Mucosa of gallbladder (tissue), 1 donor: ENCODE measurements at regions not wholly inside any gene's neighbourhood (a gene's known extent, or its start where the extent isn't known, plus 50 kb on each side); places are given as distances from the start of the nearest gene placed in this dataset.
A peak's percentile ranks its signal among the peaks of the same experiment; 100 is the strongest.

Source experiments
- DNase-seq: peaks from one replicate; pipeline ENCODE4 v3.0.0-alpha.2; 2020; ENCODE audit warnings: low spot score
- donor health status: DM: no; HTN: no; CAD: no.

DNA sequence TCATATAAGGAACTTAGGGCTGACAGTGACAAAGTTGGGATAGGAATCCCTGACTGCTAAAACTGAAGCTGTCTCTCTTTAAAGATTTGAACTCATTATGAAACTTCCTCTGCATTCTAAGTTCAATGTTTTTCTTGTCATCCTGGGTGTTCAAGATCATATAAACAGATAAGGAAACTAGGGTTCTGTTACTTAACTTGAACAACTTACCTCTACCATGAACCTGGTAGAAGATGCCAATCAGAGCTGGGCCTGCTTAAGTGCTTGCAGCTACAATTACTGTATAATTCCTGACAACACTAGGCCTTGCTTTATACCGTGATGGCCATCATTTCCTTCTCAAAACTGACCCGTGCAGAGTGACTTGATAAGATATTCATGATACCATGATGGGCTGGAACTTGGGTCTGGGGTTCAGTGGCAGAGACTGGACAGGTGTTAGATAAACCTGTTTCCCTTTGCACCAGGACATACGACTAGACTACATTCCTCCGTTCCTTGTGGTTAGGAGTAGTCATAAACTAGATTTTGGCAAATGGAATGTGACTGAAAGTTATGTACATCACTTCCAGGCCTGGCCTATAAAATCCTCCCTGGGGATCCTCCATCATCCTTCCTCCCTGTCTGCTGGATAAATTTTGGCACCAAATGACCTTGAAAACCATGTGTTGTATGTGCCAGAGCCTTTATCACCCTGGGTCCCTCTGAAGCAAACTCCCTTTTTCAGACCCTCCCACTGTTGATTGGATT, 172.2 kb upstream of the PRICKLE1 start:
- DNase-seq: no peak

DNA sequence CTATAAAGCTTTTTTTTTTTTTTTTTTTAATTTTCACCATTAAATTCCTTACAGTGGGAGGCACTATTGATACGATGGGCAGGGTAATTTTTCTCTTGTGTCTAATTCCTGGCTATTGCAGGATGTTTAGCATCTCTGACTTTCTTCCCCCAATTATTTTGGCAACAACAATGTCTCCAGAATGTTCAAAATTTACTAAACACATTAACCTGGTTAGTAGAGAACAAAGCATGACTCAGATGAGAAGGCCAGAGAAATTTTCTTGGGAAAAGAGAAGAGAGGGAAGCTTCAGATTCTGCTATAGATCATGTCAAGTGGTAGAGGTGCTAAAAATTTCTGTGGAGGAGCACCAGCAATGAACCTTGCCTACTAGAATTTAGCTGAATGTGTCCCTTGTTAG, 171.5 kb upstream of the PRICKLE1 start:
- no peak for DNase-seq

DNA sequence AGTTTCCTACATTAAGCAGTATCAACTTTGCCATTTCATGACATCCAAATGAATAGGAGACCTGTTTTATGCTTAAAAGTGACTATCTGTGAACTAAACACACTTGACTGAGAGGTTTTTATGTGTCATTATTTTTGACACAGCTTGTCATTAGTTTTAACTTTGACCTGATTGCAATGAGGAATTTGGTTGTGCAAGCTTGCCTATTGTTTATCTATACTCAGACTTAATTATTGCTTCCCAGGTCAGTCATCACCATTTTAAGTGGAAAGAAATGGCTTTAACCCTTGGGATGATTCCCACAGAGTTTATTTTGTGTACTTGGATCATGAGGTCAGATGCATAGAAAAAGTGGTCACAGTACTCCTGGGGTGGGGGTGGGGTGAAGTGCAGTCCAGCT, 171.0 kb upstream of the PRICKLE1 start:
- DNase-seq: no peak

DNA sequence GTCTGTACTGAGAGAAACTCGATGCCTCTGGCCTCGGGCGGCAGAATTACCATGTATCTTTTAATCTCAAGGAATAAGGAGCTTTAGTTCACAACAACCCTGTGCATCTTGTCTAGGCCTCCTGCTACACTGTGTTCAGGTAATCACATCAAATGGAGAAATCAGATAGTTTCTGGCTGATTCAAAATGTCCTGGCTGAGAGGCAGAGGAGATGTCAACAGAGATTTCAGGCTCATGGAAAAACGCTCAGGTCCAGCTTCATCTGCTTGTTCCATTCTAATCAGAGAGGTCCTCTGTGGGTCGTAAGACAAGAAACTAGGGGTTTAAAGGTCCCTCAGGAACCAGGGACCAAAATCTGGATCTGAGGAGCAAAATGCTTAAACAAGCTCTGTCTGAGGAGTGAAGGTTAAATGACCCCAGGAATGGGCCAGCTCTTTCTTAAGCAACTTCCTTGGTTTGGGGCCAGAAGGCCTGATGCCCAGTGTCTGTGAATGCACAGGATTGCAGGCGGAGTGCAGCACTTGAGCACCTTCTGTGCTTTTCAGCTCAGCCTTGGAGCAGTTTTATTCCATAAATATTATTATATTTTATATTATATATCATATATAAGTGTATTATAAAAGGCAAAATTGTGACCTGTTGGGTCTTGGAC, 170.2 kb upstream of the PRICKLE1 start:
- DNase-seq: peak; percentile 70

DNA sequence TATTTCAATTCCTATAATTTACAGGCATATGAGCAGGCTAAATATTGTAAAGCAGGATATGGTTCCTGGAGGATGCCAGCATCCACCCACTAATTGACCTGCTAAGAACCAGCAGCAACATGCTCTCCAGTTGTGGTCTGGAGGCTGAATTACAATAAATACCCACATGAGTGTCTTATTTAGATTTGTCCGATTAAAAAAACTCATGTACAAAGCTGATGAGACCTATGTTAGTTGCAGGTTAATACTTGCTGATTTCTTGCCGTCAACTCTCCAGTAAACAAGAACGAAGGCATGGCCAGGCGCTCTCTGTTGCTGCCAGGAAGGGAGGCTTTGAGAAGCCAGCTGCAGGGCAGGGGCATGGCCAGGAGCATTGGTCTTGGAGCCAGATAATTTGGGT, 169.3 kb upstream of the PRICKLE1 start:
- no peak for DNase-seq

DNA sequence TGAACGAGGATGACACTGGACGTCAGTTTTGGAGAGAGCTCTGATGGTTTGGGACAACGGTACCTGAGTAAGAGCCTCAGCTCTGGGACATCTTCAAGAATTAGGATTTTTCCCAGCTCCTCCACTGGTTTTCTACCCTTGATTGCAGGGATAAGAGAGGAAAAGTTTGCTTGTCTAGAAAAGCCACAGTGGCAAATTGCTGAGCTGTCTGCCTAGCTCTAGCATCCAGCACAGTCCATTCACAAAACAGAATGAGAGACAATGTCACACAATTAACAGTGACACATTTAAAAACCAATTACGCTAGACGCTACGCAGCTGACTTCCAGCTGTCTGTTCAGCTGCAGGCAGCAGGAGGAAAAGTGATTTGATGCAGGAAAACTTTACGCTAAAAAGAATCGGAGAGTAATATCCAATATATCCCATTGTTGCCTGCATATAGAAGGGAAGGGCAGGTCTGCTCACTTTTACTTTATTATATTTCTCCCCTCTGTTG, 168.1 kb upstream of the PRICKLE1 start:
- no peak for DNase-seq

DNA sequence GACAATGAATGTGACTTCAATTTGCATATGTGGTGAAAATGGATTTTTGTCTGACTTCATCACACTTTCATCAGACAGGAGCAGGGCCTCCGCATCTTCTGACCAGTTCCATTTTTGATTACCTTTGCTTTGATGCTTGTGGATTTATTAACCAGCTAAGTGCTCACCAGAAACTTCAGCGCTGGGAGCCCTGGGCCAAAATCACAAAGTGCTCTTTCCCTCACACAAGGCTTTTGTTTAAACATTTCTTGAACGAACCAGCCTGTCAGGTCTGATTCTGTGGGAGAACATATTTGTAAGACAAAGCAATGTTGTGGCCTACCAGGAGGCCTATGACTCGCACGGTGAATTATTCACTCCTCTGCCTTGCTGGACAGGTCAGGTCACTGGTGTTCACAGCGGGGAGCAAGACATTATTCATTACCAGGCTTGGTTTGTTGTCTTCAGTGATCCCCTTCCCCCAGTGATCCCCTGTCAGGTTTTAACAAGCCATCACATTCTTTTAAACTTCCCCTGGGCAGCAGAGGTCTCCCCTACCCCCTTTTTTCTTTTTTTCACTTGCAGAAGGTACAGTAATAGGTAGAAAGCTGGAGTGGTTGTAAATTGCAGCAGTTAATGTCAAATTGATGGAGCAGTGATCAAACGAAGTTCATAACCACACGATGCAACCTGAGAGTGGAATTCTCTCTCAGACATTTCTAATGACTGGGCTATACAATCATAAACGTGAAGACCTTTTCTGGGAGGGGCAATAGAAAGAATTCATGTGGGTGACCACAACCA, 167.5 kb upstream of the PRICKLE1 start:
- peak; percentile 56 for DNase-seq

DNA sequence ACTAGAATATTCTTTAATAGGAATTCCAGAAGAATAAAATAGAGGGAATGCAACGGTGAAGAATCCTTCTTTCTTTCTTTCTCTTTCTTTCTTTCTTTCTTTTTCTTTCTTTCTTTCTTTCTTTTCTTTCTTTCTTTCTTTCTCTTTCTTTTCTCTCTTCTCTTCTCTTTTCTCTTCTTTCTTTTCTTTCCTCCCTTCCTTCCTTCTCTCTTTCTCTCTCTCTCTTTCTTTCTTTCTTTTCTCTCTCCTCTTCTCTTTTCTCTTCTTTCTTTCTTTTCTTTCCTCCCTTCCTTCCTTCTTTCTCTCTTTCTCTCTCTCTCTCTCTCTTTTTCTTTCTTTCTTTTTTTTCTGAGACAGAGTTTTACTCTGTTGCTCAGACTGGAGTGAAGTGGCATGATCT, 160.8 kb upstream of the PRICKLE1 start:
- DNase-seq: no peak

DNA sequence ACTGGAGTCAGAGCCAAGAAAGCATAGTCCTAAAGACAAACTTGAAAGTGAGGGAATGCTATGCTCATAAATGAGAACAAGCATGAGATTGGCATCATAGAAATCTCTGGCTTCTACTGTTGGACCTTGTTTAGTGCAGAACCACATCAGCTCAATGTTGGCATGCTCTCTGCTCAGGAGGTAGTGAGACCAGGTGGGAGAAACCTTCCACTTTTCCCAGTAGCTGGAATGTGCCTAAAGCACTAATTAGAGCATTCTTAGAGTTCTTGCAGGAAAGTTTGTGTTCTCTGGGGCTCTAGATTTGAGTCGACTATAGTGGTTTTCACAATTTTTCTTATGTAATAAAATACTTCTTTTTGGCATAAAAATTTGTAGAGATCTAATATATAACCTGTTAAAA, 159.7 kb upstream of the PRICKLE1 start:
- DNase-seq: no peak

DNA sequence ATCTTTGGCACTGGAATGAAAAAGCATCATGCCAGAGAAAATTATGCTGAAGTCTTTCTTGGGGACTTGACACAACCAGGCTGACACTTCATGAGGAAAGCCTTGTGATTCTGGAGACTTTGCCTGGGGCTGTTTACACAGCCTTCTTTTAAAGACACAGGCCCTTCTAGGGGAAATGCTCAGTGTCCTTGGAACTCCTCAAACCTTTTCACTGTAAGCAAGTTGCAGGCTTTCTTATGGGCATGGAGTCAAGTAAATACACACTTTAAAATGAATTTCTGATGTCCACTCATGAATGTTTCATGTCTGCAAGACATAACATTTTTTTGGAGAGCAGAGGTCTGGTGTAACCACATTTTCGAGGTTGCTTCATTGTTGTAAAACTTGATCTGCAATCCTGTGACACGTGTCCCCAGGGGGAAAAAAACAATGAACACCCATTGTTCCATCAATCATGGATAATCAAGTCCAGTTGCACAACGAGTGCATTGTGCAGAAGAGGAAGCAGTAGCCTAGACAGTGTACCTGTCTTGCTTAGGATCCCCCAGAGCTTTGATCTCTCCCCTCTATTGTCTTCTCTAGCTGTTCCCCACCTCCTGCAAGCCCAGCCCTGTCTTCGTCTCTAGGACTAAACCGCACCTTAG, 155.1 kb upstream of the PRICKLE1 start:
- DNase-seq: peak; percentile 21

DNA sequence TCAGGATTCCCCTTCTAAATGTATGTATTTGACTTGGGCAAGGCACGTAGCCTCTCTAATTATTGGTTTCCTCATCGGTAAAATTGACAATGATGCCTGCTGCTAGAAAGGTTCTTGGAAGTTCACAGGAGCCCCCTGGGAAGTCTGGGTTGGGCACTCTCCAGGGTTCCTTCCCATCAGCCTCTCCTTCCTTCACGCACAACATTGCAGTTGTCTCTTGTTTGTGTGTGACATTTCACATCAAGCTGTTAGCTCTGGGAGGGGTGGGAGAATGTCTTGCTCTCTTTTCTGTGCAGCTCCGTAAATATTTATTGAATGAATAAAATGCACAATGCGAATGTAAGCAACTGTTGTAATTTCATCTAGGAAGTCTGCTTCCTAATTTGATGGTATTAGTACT, 153.2 kb upstream of the PRICKLE1 start:
- DNase-seq: no peak

DNA sequence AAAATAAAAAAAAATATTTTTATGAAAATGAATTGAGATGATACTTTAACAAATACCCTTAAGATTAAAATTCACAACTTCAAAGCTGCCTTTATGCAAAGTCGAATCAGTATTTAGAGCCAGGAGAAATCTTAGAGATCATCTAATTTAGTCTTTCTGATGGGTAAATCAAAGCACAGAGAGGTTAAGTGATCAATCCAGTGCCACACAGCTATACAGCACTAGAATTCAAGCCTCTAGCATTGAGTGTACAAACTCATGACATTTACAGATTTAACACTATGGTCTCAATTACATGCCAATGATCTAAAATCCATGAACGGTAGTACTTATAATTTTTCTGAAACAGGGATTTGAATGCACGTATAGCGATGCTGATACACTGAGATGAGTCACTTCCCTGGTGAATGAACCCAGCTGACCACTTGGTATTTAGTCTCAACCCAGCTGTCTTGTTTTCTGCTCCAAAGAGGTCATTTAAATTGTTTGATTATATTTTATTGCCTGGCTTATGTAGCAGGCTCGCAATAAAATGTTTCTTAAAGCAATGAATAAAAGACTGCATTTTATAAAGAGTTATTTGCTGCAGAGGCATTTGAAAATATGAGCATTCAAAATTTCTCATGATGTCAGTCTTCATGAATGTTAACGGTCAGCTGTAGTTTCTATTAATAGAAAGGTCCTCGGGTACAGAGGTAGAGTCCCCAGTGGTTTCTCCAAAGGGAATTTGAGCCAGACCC, 152.4 kb upstream of the PRICKLE1 start:
- DNase-seq: no peak

DNA sequence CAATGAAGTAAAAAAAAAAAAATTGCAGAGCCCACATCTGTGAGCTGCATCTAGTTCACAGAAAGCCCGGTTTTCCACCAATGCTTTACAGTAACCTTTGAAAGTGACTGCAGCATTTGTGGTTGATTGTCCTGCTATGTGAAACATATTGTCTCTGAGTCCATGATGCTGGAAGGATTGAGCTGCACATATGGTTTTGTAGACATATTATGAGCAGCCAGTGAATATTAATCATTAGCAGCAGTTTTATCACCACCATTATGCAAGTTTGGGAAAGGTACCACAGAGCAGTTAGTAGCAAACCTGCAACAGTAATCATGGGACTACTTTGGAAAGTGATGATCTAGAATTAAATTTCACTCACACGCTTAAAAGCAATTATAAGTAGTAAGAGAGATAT, 151.5 kb upstream of the PRICKLE1 start:
- DNase-seq: no peak

DNA sequence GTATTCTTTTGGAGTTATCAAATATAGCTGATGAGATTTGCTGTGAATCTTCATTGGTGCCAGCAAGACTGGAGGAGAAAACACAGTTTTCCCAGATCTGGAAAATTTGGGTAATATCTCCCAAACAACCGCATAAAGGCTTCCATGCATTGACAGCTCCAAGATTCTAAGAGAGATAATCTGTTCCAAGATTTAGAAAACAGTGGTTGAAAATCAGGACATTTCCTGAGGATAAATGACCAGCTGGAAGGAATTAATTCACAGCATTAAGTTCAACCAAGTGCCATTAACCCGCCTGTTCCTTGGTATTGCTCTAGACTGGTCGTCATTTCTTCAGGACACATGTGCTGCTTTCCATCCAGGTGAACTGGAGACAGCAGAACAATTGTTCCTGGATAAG, 147.9 kb upstream of the PRICKLE1 start:
- DNase-seq: no peak

DNA sequence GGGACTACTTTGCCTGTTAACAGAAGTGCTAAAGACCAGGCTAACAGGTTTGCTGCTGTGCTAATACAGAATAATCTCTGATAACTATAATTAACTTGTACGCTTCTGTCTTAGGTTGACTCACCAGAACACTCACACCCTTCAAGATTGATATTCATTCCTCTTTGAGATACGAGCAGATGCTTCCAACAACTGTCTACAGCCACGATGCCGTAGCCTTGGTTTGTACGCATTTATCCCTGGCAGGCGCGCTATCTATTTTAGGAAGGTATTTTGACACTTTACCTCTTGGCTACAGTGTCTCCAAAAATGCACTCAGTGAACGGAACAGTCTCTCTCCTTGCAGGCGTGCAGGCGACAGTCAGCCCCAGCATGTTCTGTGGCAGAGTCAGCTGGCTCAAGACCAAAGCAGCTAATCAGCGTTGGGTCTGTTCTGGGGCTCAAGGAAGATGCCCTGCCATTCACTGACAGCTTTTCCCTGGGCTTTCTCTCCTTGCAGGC, 146.4 kb upstream of the PRICKLE1 start:
- DNase-seq: no peak

DNA sequence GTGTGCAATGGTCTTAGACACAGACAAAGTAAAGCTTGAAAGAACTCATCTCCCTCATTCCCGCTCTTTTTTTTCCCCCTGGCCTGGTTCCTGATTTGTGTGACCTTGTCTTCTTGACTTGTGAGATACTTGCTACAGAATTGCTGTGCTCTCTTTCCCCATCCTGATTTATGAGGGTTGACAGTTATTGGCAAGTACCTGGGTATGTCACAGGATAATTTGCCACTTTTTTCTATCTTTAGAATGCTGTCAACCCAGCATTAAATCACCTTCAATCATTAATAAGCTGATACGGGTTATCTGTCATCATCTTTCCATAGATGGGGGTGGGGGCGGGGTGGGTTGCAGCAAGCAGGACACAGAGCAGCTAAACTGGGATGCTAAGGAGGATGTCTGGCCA, 144.4 kb upstream of the PRICKLE1 start:
- no peak for DNase-seq

DNA sequence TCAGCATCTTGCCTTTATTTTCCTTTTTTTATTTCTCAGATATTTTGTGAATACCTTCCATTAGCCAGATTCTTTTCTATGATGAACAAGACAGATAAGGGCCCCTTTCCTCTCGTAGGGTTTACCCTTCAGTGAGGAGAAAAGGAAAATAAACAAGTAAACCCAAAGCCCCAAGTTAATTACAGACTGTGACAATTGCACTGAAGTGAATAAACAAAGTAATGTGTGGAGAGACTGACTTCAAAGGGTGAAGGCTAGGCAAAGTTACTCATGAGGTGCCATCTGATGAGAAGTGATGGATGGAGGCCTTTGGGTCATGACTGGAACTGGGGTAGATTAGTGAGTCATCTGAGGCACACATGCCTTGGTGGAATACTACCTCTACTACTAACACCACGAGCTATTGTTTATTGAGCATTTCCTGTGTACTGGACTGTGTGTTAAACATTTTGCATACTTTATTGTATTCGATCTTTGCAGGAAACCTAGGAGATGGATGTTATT, 143.4 kb upstream of the PRICKLE1 start:
- DNase-seq: no peak

DNA sequence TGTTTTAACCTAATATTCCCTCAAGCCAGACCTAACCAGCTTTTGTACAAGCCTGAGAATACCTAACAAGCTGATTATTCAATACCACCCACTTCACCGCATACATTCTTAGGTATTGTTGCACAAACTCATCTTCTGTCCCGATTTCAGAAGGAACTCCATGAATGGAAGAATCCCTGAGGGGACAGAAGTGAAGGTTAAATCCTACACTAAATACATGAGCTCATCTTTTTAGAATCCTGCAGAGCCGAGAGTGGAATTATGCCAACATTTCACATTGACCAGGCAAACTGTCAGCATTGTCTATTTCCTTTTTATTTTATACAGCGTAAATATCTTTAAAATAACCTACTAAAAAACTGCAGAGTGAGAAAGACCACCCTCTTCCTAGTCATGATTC, 140.7 kb upstream of the PRICKLE1 start:
- DNase-seq: no peak

DNA sequence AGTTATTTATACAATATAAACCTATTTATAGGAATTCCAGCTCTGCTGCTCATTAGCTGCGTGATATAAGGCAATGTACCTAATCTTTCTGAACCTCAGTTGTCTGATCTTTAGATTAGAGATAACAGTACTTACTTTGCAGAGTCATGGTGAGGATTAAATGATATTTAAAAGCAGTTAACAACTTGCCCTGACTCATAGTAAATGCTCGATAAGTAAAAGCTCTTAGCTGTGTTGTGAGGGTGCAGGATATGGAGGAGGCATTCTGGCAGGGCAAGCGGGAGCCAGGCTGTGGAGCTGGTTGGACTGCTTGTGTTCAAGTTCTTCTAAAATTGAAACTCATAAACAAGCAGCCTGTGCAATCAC, 140.0 kb upstream of the PRICKLE1 start:
- no peak for DNase-seq

DNA sequence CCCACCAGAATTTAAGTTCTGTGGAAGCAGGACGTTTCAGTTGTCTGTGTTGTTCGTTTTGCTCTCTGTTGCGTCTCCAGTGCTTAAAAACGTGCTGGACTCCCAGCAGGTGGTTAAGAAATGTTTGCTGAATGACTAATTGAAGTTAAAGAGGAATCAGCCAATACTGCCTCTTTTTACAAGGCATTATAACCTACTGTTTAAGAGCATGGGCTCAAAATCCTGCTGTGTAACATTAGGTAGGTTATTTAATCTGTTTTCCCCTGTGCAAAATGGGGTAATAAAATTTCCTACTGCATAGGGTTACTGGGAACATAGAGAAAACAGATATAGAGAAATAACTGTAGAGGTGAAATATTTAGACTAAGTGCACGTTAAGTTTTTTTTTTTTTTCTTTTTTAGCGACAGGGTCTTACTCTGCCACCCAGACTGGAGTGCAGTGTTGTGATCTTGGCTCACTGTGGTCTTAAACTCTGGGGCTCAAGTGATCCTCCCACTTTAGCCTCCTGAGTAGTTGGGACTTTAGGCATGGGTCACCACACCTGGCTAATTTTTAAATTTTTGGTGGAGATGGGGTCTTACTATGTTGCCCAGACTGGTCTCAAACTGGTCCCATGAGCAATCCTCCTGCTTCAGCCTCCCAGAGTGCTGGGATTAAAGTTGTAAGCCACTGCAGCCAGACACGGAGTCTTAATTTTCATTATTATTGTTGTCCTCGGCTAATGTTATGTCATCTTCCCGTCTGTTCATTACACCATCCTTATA, 139.4 kb upstream of the PRICKLE1 start:
- DNase-seq: no peak
